Muscle layer of colon (tissue), 2 donors: ENCODE measurements at regions not wholly inside any gene's neighbourhood (a gene's known extent, or its start where the extent isn't known, plus 50 kb on each side); places are given as distances from the start of the nearest gene placed in this dataset.
"Not testable (repeated sequence)": the region's sequence is repeated elsewhere in the genome, so short reads cannot be mapped to it uniquely, and the experiment has no call there.

ENCODE experiments used
- H3K27ac ChIP-seq: one replicate; pipeline ENCODE4 v1.7.0; 2013; ENCODE audit warnings: low read depth, mild to moderate bottlenecking, low read length, moderate library complexity
- H3K27me3 ChIP-seq, 2 donors: one replicate each; pipeline ENCODE4 v1.7.0; 2013; ENCODE audit warnings: low read length in 2 of 2, mild to moderate bottlenecking in 2 of 2; ENCODE audit not compliant: insufficient read depth in 2 of 2, control insufficient read depth in 1 of 2
- H3K36me3 ChIP-seq: one replicate; pipeline ENCODE4 v1.7.0; 2013; ENCODE audit warnings: mild to moderate bottlenecking, low read length; ENCODE audit not compliant: insufficient read depth
- H3K4me1 ChIP-seq: one replicate; pipeline ENCODE4 v1.7.0; 2013; ENCODE audit warnings: mild to moderate bottlenecking, low read length; ENCODE audit not compliant: insufficient read depth
- H3K4me3 ChIP-seq, 2 donors: one replicate each; pipeline ENCODE4 v1.7.0; 2013; ENCODE audit warnings: low read length in 2 of 2, low read depth in 1 of 2, mild to moderate bottlenecking in 1 of 2, moderate library complexity in 1 of 2
- H3K9ac ChIP-seq: one replicate; pipeline ENCODE4 v1.7.0; 2013; ENCODE audit warnings: low read length
- H3K9me3 ChIP-seq: one replicate; pipeline ENCODE4 v1.7.0; 2013; ENCODE audit warnings: mild to moderate bottlenecking, low read length
- donor health status: abdominal sarcoma.
- donor health status: Adenocarcinoma of cecum.

DNA sequence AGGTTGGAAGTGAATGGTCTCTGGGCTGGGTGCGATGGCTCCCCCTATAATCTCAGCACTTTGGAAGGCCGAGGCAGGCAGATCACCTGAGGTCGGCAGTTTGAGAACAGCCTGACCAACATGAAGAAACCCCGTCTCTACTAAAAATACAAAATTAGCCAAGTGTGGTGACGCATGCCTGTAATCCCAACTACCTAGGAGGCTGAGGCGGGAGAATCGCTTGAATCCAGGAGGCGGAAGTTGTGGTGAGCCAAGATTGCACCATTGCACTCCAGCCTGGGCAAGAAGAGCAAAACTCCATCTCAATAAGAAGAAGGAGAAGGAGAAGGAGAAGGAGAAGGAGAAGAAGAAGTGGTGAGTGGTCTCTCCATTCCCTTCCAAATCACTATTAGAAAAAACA is 434.0 kb downstream of the CD83 start:
- H3K36me3 ChIP-seq = not testable (repeated sequence)

DNA sequence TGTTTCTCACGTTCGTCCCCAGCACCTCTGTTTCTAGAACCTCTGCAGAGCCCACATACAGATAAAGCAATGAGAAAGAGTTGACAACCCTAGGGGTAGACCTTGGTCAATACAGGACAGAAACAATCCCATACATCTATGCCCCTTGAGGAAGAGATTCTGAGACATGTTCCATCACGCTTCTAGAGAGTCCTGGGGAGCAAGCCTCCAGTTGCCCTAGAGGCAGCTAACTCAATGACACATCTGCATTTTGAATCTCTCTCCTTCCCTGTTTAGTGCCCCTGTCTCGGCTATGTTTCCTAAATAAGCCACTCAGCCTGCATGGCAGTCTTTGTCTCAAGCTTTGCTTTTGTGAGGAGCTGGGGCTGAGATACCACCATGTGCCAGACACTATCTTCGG is 435.3 kb downstream of the CD83 start:
- H3K9me3 ChIP-seq = no peaks in the 10 kb centered on the region
- H3K4me3 ChIP-seq = no peak overlapping the region
- H3K27me3 ChIP-seq = no peaks in the 10 kb centered on the region
- H3K4me1 ChIP-seq = no peaks in the 10 kb centered on the region
- no peak overlapping the region for H3K27ac ChIP-seq
- H3K9ac ChIP-seq = no peak overlapping the region
- no peaks in the 10 kb centered on the region for H3K36me3 ChIP-seq

More for the DNA sequence above, 434.0 kb downstream of the CD83 start:
- H3K4me3 ChIP-seq, H3K4me1 ChIP-seq, H3K9ac ChIP-seq, H3K27ac ChIP-seq, H3K27me3 ChIP-seq, H3K9me3 ChIP-seq: not testable (repeated sequence)

DNA sequence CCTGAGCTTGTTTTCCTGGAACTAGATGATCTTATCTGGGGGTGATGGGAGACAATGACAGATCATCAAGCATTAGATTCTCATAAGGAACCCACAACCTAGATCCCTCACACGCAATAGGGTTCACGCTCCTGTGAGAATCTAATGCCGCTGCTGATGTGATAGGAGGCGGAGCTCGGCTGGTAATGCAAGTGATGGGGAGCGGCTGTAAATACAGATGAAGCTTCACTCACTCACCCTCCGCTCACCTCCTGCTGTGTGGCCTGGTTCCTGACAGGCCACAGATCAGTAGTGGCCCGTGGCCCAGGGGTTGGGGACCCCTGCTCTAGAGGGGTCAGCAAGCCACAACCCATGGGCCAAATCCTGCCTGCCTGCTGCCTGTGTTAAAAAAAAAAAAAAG is 435.9 kb downstream of the CD83 start:
- H3K9me3 ChIP-seq = no peaks in the 10 kb centered on the region
- no peak overlapping the region for H3K4me3 ChIP-seq
- no peaks in the 10 kb centered on the region for H3K27me3 ChIP-seq
- H3K9ac ChIP-seq = no peak overlapping the region
- H3K27ac ChIP-seq = no peak overlapping the region
- H3K36me3 ChIP-seq = no peaks in the 10 kb centered on the region
- H3K4me1 ChIP-seq = no peaks in the 10 kb centered on the region

DNA sequence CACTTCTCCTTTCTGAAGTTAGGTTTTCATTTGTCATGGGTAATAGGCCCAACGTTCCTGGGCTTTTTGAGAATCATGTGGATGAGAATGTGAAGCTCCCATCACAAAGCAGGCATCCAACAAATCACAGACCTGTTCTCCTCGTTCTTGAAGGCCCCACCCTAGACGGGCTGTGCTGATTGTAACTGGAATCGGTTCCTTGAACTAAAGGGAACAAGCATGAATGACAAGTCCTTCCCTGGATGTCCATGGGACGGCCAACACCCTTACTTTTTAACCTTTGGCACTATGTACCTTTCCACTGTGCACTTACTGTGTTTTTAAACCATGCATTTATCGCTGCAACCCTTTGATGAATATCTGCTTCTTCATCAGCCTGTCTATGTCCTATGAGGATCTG is 438.2 kb downstream of the CD83 start:
- Histone ChIP-seq H3K9me3 (no peaks in the 10 kb centered on the region), H3K36me3 (no peaks in the 10 kb centered on the region), H3K27ac (no peak overlapping the region), H3K9ac (no peak overlapping the region), H3K4me3 (no peak overlapping the region), H3K27me3 (no peaks in the 10 kb centered on the region), H3K4me1 (no peaks in the 10 kb centered on the region)

DNA sequence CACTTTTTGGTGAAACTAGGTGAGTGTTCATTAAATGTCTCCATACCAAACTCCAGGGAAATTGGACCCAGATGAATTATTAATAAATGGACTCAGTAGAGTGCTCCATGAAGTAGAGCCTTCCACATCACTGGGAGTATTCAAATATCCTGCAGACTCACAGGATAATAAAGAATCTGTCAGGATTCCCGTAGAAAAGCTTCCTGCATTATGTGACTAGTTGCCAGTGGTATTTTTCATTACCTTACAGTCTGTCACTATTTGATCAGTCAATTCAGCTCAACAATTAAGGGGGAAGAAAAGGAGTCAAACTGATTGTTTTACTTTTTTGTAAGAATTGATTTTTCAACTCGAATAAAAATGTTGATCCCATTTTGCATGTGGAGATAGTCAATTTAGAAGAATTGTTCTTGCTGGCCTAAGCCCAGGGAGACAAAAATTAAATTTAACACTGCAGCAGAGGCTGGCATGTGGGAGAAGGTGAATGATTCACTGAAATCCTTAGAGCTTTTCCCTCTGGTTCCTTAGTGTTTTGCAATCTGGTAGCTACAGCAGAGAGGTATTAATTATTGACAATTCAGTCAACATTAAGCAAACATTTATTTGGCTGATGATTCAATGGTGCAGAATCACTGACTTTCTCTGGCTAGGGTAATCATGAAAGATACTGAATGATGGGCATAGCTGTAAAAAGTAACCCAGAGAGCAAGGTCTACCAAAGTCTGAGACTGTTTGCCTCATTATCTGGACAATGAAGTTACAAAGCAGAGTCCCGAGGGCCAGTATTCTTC is 442.4 kb downstream of the CD83 start:
- no peak overlapping the region for H3K9ac ChIP-seq
- H3K27me3 ChIP-seq = no peaks in the 10 kb centered on the region
- H3K4me3 ChIP-seq = no peak overlapping the region
- no peaks in the 10 kb centered on the region for H3K4me1 ChIP-seq
- no peak overlapping the region for H3K27ac ChIP-seq
- H3K36me3 ChIP-seq = no peaks in the 10 kb centered on the region
- no peaks in the 10 kb centered on the region for H3K9me3 ChIP-seq

DNA sequence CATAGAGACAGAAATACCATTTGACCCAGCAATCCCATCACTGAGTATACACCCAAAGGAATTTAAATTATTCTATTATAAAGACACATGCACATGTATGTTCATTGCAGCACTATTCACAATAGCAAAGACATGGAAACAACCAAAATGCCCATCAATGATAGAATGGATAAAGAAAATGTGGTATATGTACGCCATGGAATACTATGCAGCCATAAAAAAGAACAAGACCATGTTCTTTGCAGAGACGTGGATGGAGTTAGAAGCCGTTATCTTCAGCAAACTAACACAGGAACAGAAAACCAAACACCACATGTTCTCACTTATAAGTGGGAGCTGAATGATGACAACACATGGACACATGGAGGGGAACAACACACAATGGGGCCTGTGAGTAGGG is 444.0 kb downstream of the CD83 start:
- not testable (repeated sequence) for H3K27ac ChIP-seq, H3K4me1 ChIP-seq, H3K4me3 ChIP-seq, H3K36me3 ChIP-seq, H3K27me3 ChIP-seq, H3K9ac ChIP-seq, H3K9me3 ChIP-seq

DNA sequence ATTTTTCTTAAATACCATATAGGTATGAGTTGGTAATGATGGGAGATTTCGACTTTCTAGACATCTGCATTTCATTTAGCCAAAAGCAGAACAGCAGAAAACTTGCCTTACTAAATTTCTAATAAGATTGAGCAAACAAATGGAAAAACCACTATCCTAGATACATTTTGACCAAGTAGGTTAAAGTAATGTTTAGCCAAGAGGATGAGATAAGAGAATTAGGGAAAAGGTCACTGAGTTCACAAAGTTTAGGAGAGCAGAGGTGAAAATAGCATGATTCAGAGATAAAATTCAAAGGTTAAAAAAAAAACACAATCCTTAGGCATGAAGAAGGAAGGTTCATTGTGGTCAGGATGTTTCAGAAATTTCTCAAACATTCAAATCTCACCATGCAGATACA is 450.3 kb downstream of the CD83 start:
- Histone ChIP-seq H3K36me3 (no peaks in the 10 kb centered on the region), H3K9ac (no peak overlapping the region), H3K4me1 (no peaks in the 10 kb centered on the region), H3K27me3 (no peaks in the 10 kb centered on the region), H3K9me3 (no peaks in the 10 kb centered on the region), H3K27ac (no peak overlapping the region), H3K4me3 (no peak overlapping the region)

DNA sequence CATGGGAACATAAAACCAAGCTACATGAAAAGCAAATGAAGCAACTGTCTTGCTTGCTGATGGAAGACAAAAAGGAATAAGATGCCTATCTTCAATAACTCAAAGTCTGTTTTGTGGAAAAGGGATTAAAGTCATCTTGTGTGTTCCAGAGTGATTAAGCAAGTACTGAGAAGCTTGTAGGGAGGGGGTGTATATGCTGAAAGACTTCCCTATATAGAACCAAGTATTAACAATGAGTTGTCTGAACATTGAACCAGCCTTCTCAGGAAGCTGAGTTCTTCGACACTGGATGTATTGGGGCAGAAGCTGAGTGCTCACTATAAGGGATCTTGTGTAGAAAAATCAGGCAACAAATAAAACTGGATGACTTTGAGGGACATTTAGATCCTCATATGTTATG is 451.8 kb downstream of the CD83 start:
- Histone ChIP-seq H3K36me3 (no peaks in the 10 kb centered on the region), H3K4me3 (no peak overlapping the region), H3K9me3 (no peaks in the 10 kb centered on the region), H3K27ac (no peak overlapping the region), H3K9ac (no peak overlapping the region), H3K27me3 (no peaks in the 10 kb centered on the region), H3K4me1 (no peaks in the 10 kb centered on the region)

DNA sequence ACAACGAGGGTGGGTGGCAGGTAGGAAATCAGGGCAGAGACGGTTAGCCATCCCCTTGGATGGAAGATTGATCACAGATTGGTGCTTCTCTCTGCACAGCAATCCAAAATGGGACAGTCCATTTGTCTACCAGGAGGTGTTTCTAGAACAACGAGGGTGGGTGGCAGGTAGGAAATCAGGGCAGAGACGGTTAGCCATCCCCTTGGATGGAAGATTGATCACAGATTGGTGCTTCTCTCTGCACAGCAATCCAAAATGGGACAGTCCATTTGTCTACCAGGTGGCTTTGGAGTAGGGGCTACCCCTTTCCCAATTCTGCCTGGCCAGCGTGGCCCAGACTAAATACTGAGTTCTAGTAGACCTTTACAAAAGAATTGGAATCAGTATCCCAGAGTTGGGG is 452.3 kb downstream of the CD83 start:
- H3K9me3 ChIP-seq, H3K27me3 ChIP-seq, H3K9ac ChIP-seq, H3K27ac ChIP-seq, H3K4me3 ChIP-seq, H3K36me3 ChIP-seq, H3K4me1 ChIP-seq: not testable (repeated sequence)

DNA sequence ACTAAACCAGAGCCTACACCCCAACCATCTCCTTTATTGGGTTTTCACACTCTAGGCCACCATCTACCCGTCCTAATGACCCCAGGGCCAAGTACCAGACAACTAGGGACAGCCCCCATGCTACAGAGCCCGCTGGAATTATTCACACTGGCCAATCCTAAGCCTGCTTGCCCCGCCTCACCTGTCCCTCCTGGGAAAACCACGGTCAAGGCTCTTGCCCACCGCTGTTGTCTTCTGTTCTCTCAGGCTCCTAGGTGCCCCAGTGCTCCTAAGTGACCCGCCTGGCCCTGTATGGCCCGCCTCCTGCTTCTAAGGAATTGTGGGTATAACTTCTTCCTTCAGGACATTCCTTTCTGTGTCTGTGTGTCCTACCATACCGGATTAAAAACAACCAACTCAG is 453.4 kb downstream of the CD83 start:
- no peak overlapping the region for H3K9ac ChIP-seq
- H3K36me3 ChIP-seq = no peaks in the 10 kb centered on the region
- no peak overlapping the region for H3K4me3 ChIP-seq
- H3K9me3 ChIP-seq = no peaks in the 10 kb centered on the region
- H3K4me1 ChIP-seq = no peaks in the 10 kb centered on the region
- no peaks in the 10 kb centered on the region for H3K27me3 ChIP-seq
- no peak overlapping the region for H3K27ac ChIP-seq

DNA sequence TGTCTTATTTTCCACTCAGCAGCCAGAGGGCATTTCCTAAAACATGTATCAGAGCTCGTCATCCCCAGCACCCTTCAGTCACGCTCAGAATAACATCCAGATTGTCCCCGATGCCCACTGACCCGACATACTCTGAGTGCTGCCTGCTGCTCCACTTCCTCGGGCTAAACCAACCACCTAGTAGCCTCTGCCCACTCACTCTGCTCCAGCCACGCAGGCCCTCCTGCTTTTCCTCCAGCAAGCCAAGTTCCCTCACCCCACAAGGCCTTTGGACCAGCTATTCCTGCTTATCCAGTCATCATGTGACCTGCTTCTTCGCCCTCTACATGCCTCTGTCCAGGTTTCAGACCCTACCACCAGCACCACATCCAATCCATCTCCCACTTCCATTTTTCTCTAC is 454.2 kb downstream of the CD83 start:
- Histone ChIP-seq H3K9ac (no peak overlapping the region), H3K4me1 (no peaks in the 10 kb centered on the region), H3K9me3 (no peaks in the 10 kb centered on the region), H3K36me3 (no peaks in the 10 kb centered on the region), H3K27ac (no peak overlapping the region), H3K4me3 (no peak overlapping the region), H3K27me3 (no peaks in the 10 kb centered on the region)

DNA sequence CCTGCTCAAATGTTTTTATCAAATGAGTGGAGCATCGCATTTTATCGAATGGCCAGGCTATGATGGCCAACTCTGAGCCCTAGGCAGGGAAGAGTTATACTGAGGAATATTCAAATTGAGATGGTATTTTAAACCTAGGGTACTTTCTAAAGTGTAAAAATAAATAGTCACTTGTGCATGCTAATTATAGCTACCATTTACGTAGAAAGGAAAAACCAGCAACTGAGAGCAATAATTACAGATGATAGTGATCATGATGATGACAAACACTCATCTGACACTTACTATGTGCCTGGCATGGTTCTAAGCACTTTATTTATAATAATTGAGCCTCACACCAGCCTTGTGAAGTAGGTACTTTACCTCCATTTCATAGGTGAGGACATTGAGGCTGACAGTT is 455.7 kb downstream of the CD83 start:
- Histone ChIP-seq H3K36me3 (no peaks in the 10 kb centered on the region), H3K9me3 (no peaks in the 10 kb centered on the region), H3K27me3 (no peaks in the 10 kb centered on the region), H3K4me3 (no peak overlapping the region), H3K9ac (no peak overlapping the region), H3K4me1 (no peaks in the 10 kb centered on the region), H3K27ac (no peak overlapping the region)
